OCI-LY7 (cell line): ENCODE measurements at regions not wholly inside any gene's neighbourhood (a gene's known extent, or its start where the extent isn't known, plus 50 kb on each side); places are given as distances from the start of the nearest gene placed in this dataset.

Experiments used
- EZH2phosphoT487 ChIP-seq: fragments of 200-600 bp; sonication (generic); IDR thresholded peaks from 2 replicates; pipeline ENCODE4 v1.6.1; 2018; ENCODE audit warnings: low read depth, borderline replicate concordance, mild to moderate bottlenecking, mixed run types, antibody characterized with exemption, low read length, moderate library complexity, mixed read lengths
- TF ChIP-seq, protein P1 (sequence below): fragments of 200-600 bp; sonication (generic); conservative IDR thresholded peaks from 2 replicates; pipeline ENCODE4 v1.5.1; 2014; ENCODE audit warnings: mild to moderate bottlenecking, antibody characterized with exemption, low read length, moderate library complexity, mixed read lengths

DNA sequence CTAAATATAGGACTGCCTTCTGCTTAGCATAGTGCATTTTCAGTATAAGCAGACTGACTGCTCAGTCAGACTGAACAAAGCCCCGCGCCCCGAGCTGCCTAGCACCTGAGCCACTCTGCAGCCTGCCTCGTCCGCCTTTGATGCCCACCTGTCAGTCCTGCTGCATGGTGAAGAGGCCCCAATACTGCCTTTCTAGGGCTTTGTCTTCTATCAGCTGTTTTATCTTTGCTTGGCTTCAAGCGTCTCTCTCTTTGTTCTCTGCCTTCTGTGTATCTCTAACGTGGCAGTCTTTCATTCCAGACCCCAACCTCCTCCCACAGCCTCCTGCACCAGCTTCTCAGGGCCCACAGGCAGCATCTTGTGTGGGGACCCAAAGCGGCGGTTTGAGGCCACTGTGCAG lies 1001.0 kb downstream of the VRK1 start:
- TF ChIP-seq, protein P1, sequence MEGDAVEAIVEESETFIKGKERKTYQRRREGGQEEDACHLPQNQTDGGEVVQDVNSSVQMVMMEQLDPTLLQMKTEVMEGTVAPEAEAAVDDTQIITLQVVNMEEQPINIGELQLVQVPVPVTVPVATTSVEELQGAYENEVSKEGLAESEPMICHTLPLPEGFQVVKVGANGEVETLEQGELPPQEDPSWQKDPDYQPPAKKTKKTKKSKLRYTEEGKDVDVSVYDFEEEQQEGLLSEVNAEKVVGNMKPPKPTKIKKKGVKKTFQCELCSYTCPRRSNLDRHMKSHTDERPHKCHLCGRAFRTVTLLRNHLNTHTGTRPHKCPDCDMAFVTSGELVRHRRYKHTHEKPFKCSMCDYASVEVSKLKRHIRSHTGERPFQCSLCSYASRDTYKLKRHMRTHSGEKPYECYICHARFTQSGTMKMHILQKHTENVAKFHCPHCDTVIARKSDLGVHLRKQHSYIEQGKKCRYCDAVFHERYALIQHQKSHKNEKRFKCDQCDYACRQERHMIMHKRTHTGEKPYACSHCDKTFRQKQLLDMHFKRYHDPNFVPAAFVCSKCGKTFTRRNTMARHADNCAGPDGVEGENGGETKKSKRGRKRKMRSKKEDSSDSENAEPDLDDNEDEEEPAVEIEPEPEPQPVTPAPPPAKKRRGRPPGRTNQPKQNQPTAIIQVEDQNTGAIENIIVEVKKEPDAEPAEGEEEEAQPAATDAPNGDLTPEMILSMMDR = no peak
- TF ChIP-seq EZH2phosphoT487 = no peak
